GM10266 (cell line): ENCODE measurements at regions not wholly inside any gene's neighbourhood (a gene's known extent, or its start where the extent isn't known, plus 50 kb on each side); places are given as distances from the start of the nearest gene placed in this dataset.
"Not testable (repeated sequence)": the region's sequence is repeated elsewhere in the genome, so short reads cannot be mapped to it uniquely, and the experiment has no call there.

ENCODE experiments used
- DNase-seq: peaks from one replicate; pipeline ENCODE4 v3.0.0; 2012; ENCODE audit errors: extremely low spot score
- TF ChIP-seq, protein P1 (sequence below): IDR thresholded peaks from 2 replicates; pipeline ENCODE4 v1.5.1; 2012; ENCODE audit warnings: mild to moderate bottlenecking, low read depth; ENCODE audit not compliant: control insufficient read depth, insufficient read depth; ENCODE audit errors: missing control alignments

DNA sequence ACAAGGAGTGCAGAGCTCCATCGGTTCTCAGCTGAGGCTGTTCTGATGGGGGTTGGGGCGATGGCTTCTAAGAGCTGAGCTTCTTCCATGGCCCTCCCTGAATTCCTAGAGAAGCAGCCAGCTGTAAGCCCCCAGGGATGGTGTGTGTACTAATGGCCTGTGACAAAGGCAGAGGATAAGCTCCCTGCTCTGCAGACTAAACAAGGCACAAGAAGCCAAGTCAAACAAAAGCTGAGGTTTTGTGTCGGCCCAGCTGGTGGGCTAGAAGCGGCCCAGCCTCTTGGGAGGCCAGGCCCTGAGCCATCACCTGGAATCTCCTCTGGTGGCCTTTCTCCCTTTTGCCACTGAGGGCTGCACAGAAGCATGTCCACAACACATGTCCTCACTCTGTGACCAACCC, 75.0 kb upstream of the XPA start:
- TF ChIP-seq, protein P1, sequence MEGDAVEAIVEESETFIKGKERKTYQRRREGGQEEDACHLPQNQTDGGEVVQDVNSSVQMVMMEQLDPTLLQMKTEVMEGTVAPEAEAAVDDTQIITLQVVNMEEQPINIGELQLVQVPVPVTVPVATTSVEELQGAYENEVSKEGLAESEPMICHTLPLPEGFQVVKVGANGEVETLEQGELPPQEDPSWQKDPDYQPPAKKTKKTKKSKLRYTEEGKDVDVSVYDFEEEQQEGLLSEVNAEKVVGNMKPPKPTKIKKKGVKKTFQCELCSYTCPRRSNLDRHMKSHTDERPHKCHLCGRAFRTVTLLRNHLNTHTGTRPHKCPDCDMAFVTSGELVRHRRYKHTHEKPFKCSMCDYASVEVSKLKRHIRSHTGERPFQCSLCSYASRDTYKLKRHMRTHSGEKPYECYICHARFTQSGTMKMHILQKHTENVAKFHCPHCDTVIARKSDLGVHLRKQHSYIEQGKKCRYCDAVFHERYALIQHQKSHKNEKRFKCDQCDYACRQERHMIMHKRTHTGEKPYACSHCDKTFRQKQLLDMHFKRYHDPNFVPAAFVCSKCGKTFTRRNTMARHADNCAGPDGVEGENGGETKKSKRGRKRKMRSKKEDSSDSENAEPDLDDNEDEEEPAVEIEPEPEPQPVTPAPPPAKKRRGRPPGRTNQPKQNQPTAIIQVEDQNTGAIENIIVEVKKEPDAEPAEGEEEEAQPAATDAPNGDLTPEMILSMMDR, result no peak
- DNase-seq, result no peak

DNA sequence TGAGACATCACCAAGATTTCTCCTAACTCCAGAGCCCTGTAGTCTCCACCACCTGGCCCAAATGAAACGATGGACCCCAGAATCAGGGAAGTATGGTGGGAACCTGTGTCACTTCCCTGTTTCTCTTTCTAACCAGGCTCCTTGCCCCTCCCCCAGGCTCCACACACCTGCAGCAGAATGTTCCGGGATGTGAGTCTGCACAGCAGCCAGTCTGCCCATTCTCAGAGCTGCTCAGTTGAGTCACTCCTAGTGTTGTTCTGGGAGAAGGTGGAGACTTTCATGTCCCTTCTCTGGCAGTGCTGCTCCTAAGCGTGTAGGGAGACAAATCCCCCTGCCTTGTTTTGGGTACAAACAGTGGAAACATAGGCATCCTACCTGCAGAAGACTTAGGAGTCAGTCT, 76.0 kb upstream of the XPA start:
- no peak for DNase-seq
- TF ChIP-seq, protein P1, result no peak

DNA sequence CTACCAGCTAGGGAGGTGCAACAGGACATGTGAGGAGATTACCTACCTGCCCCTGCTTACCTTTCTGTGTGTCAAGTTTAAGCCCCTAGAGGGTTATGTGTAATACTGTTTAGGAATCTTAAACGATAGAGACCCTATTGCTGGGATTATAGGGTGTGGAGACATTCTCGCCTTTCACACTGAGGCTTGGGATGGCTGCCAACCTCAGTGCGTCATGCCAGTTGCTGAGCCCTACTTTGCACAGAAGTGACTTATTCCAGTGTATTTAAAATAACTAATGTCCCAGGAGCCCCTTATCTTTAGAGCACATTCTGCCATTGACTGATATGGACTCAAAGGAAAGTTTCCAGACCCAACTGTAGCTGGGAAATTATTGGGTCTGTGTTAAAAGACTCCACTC, 76.6 kb upstream of the XPA start:
- TF ChIP-seq, protein P1, result no peak
- no peak for DNase-seq

DNA sequence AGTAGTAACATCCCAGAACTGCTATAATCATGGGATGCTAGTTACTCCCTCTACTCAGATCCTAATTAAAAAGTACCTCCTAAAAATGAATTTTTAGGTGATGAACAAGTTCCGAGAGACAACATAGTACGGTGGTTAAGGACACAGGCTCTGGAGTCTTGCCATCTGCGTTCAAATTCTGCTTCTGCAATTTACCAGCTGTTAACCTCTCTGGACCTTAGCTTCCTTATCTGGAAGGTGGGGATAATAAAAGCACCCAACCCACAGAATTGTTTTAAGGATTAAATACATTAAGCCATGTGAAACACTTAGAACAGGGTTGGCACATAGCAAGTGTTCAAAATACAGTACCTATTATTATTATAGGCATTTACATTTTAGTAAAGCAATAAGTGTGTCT, 77.5 kb upstream of the XPA start:
- TF ChIP-seq, protein P1, result no peak
- no peak for DNase-seq

DNA sequence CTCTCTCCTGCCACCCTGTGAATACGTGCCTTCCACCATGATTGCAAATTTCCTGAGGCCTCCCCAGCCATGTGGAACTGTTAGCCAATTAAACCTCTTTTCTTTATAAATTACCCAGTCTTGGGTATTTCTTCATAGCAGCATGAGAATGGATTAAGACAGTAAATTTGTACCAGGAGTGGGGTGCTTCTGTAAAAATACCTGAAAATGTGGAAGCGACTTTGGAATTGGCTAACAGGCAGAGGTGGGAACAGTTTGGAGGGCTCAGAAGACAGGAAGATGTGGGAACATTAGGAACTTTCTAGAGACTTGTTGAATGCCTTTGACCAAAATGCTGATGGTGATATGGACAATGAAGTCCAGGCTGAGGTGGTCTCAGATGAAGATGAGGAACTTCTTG, 74.3 kb upstream of the FOXE1 start:
- DNase-seq, result not testable (repeated sequence)

DNA sequence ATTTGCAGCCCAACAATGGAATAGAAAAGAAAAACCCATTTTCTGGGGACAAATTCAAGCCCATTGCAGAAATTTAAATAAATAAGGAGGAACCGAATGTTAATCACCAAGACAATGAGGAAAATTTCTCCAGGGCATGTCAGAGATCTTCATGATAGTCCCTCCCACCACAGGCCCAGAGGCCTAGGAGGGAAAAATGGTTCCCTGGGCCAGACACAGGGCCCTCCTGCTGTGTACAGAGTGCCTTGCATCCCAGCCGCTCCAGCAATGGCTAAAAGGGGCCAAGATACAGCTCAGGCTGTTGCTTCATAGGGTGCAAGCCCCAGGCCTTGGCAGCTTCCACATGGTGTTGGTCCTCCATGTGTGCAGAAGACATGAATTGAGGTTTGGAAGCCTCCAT, 73.4 kb upstream of the FOXE1 start:
- TF ChIP-seq, protein P1, result no peak
- DNase-seq, result no peak

DNA sequence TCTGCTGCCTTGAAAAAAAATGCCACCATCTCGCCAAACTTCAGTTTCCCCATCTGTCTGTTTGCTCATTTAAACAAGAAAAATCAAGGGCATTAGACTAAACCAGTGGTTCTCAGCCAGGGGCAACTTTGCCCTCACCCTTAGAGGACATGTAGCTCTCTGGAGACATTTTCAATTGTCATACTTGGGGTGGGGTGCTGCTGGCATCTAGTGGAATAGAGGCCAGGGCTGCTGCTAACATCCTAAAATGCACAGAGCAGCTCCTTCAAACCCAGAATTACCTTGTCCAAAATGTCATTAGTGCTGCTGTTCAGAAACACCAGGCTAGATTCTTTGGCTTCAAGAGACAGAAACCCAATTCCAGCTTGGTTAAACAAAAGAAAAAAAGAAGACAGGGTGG, 71.1 kb upstream of the FOXE1 start:
- DNase-seq, result no peak
- TF ChIP-seq, protein P1, result no peak

DNA sequence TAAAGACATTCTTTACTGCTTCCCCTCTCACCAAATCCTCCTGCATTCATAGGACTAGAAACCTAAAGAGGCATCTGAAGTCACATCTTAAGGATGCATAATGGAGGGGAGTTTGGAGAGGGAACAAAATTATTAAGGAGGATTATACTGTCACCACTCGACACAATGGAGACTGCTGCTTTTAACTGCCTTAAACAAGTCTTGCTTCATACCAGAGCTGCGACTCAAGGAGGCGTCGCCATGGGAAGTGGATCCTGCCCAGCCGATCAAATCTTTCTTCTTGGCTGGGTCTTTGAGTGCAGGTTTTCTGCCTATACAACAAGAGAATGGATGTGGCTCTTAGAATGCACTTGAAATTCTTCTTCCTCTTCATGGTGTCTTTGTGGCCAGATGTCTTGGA, 66.7 kb upstream of the FOXE1 start:
- no peak for DNase-seq
- TF ChIP-seq, protein P1, result no peak
